Mesodermal cell (in vitro differentiated cells): ENCODE measurements at regions not wholly inside any gene's neighbourhood (a gene's known extent, or its start where the extent isn't known, plus 50 kb on each side); places are given as distances from the start of the nearest gene placed in this dataset.
"Not testable (repeated sequence)": the region's sequence is repeated elsewhere in the genome, so short reads cannot be mapped to it uniquely, and the experiment has no call there.

Experiments
- H3K27ac ChIP-seq: 2 replicates; pipeline ENCODE4 v1.7.0; 2013; ENCODE audit warnings: mild to moderate bottlenecking, low read depth, low read length, moderate library complexity; ENCODE audit not compliant: severe bottlenecking
- H3K36me3 ChIP-seq: 2 replicates; pipeline ENCODE4 v1.7.1; 2013; ENCODE audit warnings: mild to moderate bottlenecking, low read length, moderate library complexity; ENCODE audit not compliant: control insufficient read depth, insufficient read depth
- H3K4me1 ChIP-seq: one replicate; pipeline ENCODE4 v1.7.1; 2013; ENCODE audit warnings: mild to moderate bottlenecking, low read length; ENCODE audit not compliant: insufficient read depth, control insufficient read depth, poor library complexity, severe bottlenecking
- H3K4me3 ChIP-seq: 2 replicates; pipeline ENCODE4 v1.7.0; 2013; ENCODE audit warnings: low read length, control low read depth, mild to moderate bottlenecking; ENCODE audit not compliant: insufficient read depth, poor library complexity, severe bottlenecking; ENCODE audit errors: extremely low read depth
- H3K9me3 ChIP-seq: 2 replicates; pipeline ENCODE4 v1.7.1; 2013; ENCODE audit warnings: mild to moderate bottlenecking, low read length, moderate library complexity; ENCODE audit not compliant: control insufficient read depth
- WGBS, 2 experiments: methylation state at CpG; one replicate each; pipeline ENCODE4 v1.1.5; 2013; ENCODE audit warnings: missing lambda C conversion rate in 2 of 2; ENCODE audit not compliant: insufficient coverage in 2 of 2; 5-methylcytosine and 5-hydroxymethylcytosine counted together

- H3K9me3 ChIP-seq = peaks cover 3% of the 10 kb centered on the region
- no peaks in the 10 kb centered on the region for H3K4me1 ChIP-seq
- no peak overlapping the region for H3K4me3 ChIP-seq
- no peak overlapping the region for H3K27ac ChIP-seq
- 91 to 96% methylated on average over 33 of the region's 33 CpGs for WGBS, 2 experiments
- H3K36me3 ChIP-seq = no peaks in the 10 kb centered on the region
Observed at GRCh38 chr1:211206981-211207380, 52.2 kb upstream of the RCOR3 start.

- Histone ChIP-seq H3K27ac (no peak overlapping the region), H3K4me1 (peaks cover 3% of the 10 kb centered on the region), H3K36me3 (no peaks in the 10 kb centered on the region), H3K4me3 (no peak overlapping the region), H3K9me3 (no peaks in the 10 kb centered on the region)
- 88 to 90% methylated on average over 2 of the region's 5 CpGs for WGBS, 2 experiments
Observed at GRCh38 chr1:211200311-211200710, 58.9 kb upstream of the RCOR3 start.

DNA sequence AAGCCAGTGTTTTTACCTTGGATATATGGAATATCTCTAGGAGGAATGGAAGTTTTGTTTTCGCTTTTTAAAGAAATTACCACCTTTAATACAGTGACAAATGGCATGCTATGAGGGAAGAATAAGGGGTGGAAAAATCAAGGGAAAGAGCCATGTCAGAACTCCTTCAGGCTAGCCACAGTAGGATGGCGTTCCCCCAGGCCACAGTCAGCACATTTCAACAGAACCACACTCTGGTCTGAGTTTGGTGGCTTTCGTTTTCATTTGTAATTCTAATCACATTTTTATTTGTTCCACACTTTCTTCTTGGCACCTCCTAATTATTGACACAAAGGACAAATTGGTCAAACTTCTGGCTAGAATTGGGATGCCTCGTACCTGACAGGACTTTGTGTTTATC, 60.3 kb upstream of the RCOR3 start:
- H3K9me3 ChIP-seq = no peaks in the 10 kb centered on the region
- H3K4me3 ChIP-seq = no peak overlapping the region
- H3K36me3 ChIP-seq = no peaks in the 10 kb centered on the region
- 89 to 100% methylated on average over 1 to 2 of the region's 4 CpGs for WGBS, 2 experiments
- no peak overlapping the region for H3K27ac ChIP-seq
- peaks cover 3% of the 10 kb centered on the region for H3K4me1 ChIP-seq

GRCh38 chr1:211198111-211198510, 61.1 kb upstream of the RCOR3 start:
- H3K36me3 ChIP-seq = no peaks in the 10 kb centered on the region
- 90% methylated on average over 3 of the region's 4 CpGs; no CpG with 5 or more reads in 1 of the 2 experiments for WGBS, 2 experiments
- H3K27ac ChIP-seq = peak overlapping the region; percentile 51
- H3K9me3 ChIP-seq = no peaks in the 10 kb centered on the region
- no peak overlapping the region for H3K4me3 ChIP-seq
- H3K4me1 ChIP-seq = peaks cover 3% of the 10 kb centered on the region

- peaks cover 3% of the 10 kb centered on the region for H3K4me1 ChIP-seq
- WGBS, 2 experiments = 100% methylated on average over 1 of the region's 1 CpG; no CpG with 5 or more reads in 1 of the 2 experiments
Observed at GRCh38 chr1:211196880-211197279, 62.3 kb upstream of the RCOR3 start.

DNA sequence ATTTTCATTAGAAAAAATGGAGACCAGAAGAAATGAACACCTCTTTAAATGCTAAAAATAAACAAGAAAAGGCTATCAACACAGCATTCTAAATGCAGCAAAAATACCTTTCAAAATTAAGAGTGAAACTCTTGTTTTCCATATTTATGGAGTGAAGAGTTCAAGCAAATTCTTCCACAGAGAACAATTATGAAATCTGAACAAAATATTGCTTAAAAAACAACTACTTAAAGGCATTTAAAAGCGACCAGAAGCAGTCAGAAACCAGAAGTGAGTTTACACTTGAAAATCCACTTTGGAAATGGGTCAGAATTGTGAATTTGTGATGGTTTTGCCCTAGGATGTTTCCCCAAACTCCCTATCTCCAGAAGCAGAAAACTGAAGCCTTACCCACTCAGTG, 60.9 kb upstream of the KCNH1 start:
- H3K9me3 ChIP-seq = no peaks in the 10 kb centered on the region
- no peaks in the 10 kb centered on the region for H3K36me3 ChIP-seq
- H3K27ac ChIP-seq = no peak overlapping the region
- WGBS, 2 experiments = no CpG with 5 or more reads among the region's 1 CpG
- H3K4me3 ChIP-seq = no peak overlapping the region
- H3K4me1 ChIP-seq = peaks cover 3% of the 10 kb centered on the region

More at GRCh38 chr1:211196880-211197279, 62.3 kb upstream of the RCOR3 start:
- Histone ChIP-seq H3K4me3 (no peak overlapping the region), H3K27ac (no peak overlapping the region), H3K9me3 (no peaks in the 10 kb centered on the region), H3K36me3 (no peaks in the 10 kb centered on the region)

DNA sequence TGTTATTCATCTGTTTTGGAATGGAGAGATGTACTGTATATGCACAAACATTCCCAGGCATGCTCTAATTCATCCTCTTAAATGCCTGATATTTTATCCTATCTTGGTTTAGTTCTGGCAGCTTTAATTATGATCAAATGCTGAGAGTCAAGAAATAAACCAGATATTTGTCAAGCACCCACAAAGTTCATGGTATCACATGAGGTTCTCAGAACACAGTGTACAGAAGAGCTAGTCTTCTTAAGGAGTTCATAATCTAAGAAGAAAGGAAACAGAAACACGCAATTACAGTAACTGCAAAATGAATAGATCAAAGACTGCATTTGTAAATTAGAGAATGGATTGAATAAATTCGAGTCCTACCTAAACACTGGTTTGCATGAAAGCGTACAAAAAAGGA, 58.3 kb upstream of the KCNH1 start:
- no peaks in the 10 kb centered on the region for H3K36me3 ChIP-seq
- 100% methylated on average over 1 of the region's 3 CpGs; no CpG with 5 or more reads in 1 of the 2 experiments for WGBS, 2 experiments
- no peak overlapping the region for H3K27ac ChIP-seq
- no peaks in the 10 kb centered on the region for H3K4me1 ChIP-seq
- no peak overlapping the region for H3K4me3 ChIP-seq
- H3K9me3 ChIP-seq = no peaks in the 10 kb centered on the region

DNA sequence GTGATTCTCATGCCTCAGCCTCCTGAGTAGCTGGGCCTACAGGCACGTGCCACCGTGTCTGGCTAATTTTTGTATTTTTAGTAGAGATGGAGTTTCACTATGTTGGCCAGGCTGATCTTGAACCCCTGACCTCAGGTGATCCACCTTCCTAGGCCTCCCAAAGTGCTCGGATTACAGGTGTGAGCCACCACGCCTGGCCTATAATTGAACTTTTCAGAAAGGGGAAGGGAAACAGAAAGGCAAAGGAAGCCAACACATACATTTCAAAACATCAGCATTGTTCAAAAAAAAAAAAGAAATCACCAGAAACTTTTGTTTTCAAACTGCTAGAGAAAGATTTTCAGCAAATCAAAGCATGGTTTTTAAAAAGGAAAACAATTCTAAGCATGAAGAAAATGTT, 54.8 kb upstream of the KCNH1 start:
- not testable (repeated sequence) for H3K9me3 ChIP-seq, H3K36me3 ChIP-seq, H3K4me3 ChIP-seq, H3K4me1 ChIP-seq, H3K27ac ChIP-seq
- WGBS, 2 experiments = 85 to 86% methylated on average over 2 to 3 of the region's 4 CpGs

- no peak overlapping the region for H3K4me3 ChIP-seq
- no CpG with 5 or more reads among the region's 2 CpGs for WGBS, 2 experiments
Observed at GRCh38 chr1:211183747-211184313, 49.9 kb upstream of the KCNH1 start.

More at GRCh38 chr1:211183747-211184313, 49.9 kb upstream of the KCNH1 start:
- no peak overlapping the region for H3K27ac ChIP-seq
- no peaks in the 10 kb centered on the region for H3K4me1 ChIP-seq
- H3K9me3 ChIP-seq = no peaks in the 10 kb centered on the region
- H3K36me3 ChIP-seq = no peaks in the 10 kb centered on the region
